OCI-LY7 (cell line): ENCODE measurements at regions not wholly inside any gene's neighbourhood (a gene's known extent, or its start where the extent isn't known, plus 50 kb on each side); places are given as distances from the start of the nearest gene placed in this dataset.

Experiments
- BruUV-seq: library from RNA; stranded (reverse); fragments of 400-500 nt; replicated peaks from 2 replicates; lab custom pipeline; 2021; lab: Mats Ljungman, UMichigan
- CTCF ChIA-PET: fragments of 300-600 bp; sonication (Branson Sonifier 250); formaldehyde crosslinking; loops from one replicate; lab custom pipeline; 2022; ENCODE audit warnings: antibody characterized with exemption; ENCODE audit not compliant: unreplicated experiment; lab: Charles Lee
- POLR2A ChIA-PET: fragments of 300-600 bp; sonication (Branson Sonifier 250); formaldehyde crosslinking; loops from one replicate; lab custom pipeline; 2022; ENCODE audit warnings: antibody characterized with exemption; lab: Charles Lee
- DNase-seq: peaks from one replicate; pipeline ENCODE4 v3.0.0-alpha.2; 2015; ENCODE audit warnings: low spot score
- H2AFZ ChIP-seq: fragments of 200-600 bp; sonication (generic), shearing (Covaris generic); 2 replicates; pipeline ENCODE4 v1.6.1; 2014; ENCODE audit warnings: mild to moderate bottlenecking, antibody characterized with exemption, low read length, moderate library complexity
- H3K27ac ChIP-seq: fragments of 200-600 bp; sonication (generic); 2 replicates; pipeline ENCODE4 v1.5.1; 2014; ENCODE audit warnings: mixed run types, low read depth, mild to moderate bottlenecking, moderate library complexity, low read length, inconsistent platforms; ENCODE audit not compliant: poor library complexity, severe bottlenecking
- H3K36me3 ChIP-seq: fragments of 200-600 bp; sonication (generic); 2 replicates; pipeline ENCODE4 v1.6.1; 2014; ENCODE audit warnings: mild to moderate bottlenecking, antibody characterized with exemption, low read length, moderate library complexity, mixed read lengths; ENCODE audit not compliant: insufficient read depth
- H3K4me1 ChIP-seq: fragments of 200-600 bp; sonication (generic); 2 replicates; pipeline ENCODE4 v1.5.1; 2014; ENCODE audit warnings: mild to moderate bottlenecking, low read length; ENCODE audit not compliant: insufficient read depth, poor library complexity, severe bottlenecking
- H3K4me2 ChIP-seq: fragments of 200-600 bp; sonication (generic); 2 replicates; pipeline ENCODE4 v1.6.1; 2014; ENCODE audit warnings: mild to moderate bottlenecking, low read length
- H3K4me3 ChIP-seq: fragments of 200-600 bp; sonication (generic); 2 replicates; pipeline ENCODE4 v1.5.1; 2014; ENCODE audit warnings: mild to moderate bottlenecking, low read depth, low read length; ENCODE audit not compliant: poor library complexity, severe bottlenecking
- H3K79me2 ChIP-seq: fragments of 200-600 bp; sonication (generic); 2 replicates; pipeline ENCODE4 v1.6.1; 2016; ENCODE audit warnings: low read depth, mild to moderate bottlenecking, low read length, moderate library complexity, mixed read lengths; ENCODE audit not compliant: insufficient read depth
- H3K9me2 ChIP-seq: fragments of 200-600 bp; sonication (generic); 2 replicates; pipeline ENCODE4 v1.6.1; 2016; ENCODE audit warnings: mild to moderate bottlenecking, low read length, mixed read lengths; ENCODE audit not compliant: insufficient read depth
- H3K9me3 ChIP-seq: fragments of 200-600 bp; sonication (generic); 2 replicates; pipeline ENCODE4 v1.6.1; 2014; ENCODE audit warnings: mild to moderate bottlenecking, mixed run types, low read length, mixed read lengths
- H4K20me1 ChIP-seq: fragments of 200-600 bp; sonication (generic); 2 replicates; pipeline ENCODE4 v1.6.1; 2014; ENCODE audit warnings: mild to moderate bottlenecking, antibody characterized with exemption, low read length, moderate library complexity, mixed read lengths; ENCODE audit not compliant: insufficient read depth
- EZH2phosphoT487 ChIP-seq: fragments of 200-600 bp; sonication (generic); IDR thresholded peaks from 2 replicates; pipeline ENCODE4 v1.6.1; 2018; ENCODE audit warnings: low read depth, borderline replicate concordance, mild to moderate bottlenecking, mixed run types, antibody characterized with exemption, low read length, moderate library complexity, mixed read lengths
- intact Hi-C: fragments of 100-400 bp; cut with micrococcal nuclease; formaldehyde crosslinking; loops from one replicate; pipeline ENCODE4 v1.10.0; 2022; ENCODE audit not compliant: unreplicated experiment
- TF ChIP-seq, protein P1 (sequence below): fragments of 200-600 bp; sonication (generic); conservative IDR thresholded peaks from 2 replicates; pipeline ENCODE4 v1.5.1; 2014; ENCODE audit warnings: mild to moderate bottlenecking, antibody characterized with exemption, low read length, moderate library complexity, mixed read lengths

DNA sequence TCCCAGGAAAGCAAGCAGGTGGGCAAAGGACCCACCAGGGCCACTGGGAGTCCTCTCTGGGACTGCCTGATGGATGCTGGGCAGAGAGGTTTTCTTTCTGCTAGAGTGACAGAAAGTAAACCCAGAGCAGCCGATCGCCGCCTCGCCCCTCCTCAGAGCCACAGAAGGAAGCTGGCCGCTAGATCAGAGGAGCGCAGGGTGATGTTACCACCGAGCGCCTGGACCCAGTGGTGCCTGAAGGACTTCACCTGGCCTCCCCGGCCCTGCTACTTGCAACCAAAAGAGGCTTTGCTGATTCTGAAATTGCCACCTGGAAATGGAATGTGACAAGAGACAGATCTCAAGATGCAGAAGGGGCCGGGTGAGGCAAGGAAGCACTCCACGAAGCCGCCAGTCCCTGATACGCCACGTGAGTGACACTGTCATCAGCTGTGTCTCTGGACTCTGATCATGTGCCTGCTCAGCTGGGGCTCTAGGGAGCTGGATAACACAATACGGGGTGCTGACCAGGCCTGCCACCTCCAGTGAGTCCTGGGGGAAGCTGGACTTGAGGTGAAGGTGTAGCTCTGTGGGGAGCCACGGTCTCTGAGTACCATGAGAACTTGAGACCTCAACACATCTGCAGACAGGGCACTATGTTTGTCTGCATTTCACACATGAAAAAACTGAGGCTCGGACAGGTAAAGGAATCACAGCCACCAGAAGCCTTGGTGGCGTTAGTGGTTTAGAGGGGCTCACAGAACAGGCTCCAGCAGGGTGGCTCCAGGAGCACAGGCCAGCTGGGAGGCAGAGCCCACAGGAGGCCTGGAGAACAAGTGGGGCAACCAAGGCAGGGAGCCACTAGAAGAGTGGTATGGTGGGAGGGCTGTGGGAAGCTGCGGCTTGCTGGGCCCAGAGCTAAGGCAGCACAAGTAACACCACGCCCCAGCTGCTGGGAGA is 137.9 kb upstream of the PRR20G start:
- H3K79me2 ChIP-seq: no peaks in the 10 kb centered on the region
- H3K4me1 ChIP-seq: no peaks in the 10 kb centered on the region
- ChIA-PET POLR2A (interaction anchor here (0.6 kb wide), 1 partner anchor 999 kb away, joined by 3 read pairs; no protein-coding TSS in a partner anchor), CTCF (no interaction called here)
- TF ChIP-seq EZH2phosphoT487: no peak
- TF ChIP-seq, protein P1, sequence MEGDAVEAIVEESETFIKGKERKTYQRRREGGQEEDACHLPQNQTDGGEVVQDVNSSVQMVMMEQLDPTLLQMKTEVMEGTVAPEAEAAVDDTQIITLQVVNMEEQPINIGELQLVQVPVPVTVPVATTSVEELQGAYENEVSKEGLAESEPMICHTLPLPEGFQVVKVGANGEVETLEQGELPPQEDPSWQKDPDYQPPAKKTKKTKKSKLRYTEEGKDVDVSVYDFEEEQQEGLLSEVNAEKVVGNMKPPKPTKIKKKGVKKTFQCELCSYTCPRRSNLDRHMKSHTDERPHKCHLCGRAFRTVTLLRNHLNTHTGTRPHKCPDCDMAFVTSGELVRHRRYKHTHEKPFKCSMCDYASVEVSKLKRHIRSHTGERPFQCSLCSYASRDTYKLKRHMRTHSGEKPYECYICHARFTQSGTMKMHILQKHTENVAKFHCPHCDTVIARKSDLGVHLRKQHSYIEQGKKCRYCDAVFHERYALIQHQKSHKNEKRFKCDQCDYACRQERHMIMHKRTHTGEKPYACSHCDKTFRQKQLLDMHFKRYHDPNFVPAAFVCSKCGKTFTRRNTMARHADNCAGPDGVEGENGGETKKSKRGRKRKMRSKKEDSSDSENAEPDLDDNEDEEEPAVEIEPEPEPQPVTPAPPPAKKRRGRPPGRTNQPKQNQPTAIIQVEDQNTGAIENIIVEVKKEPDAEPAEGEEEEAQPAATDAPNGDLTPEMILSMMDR: no peak
- DNase-seq: no peak
- no peaks in the 10 kb centered on the region for H3K9me3 ChIP-seq
- no peak overlapping the region for H3K27ac ChIP-seq
- H3K4me2 ChIP-seq: no peak overlapping the region
- intact Hi-C loops: no loop called here
- no peaks in the 10 kb centered on the region for H3K36me3 ChIP-seq
- H4K20me1 ChIP-seq: no peaks in the 10 kb centered on the region
- no peaks in the 10 kb centered on the region for H3K9me2 ChIP-seq
- BruUV-seq: no TSS peak
- H3K4me3 ChIP-seq: no peak overlapping the region
- H2AFZ ChIP-seq: no peak overlapping the region

DNA sequence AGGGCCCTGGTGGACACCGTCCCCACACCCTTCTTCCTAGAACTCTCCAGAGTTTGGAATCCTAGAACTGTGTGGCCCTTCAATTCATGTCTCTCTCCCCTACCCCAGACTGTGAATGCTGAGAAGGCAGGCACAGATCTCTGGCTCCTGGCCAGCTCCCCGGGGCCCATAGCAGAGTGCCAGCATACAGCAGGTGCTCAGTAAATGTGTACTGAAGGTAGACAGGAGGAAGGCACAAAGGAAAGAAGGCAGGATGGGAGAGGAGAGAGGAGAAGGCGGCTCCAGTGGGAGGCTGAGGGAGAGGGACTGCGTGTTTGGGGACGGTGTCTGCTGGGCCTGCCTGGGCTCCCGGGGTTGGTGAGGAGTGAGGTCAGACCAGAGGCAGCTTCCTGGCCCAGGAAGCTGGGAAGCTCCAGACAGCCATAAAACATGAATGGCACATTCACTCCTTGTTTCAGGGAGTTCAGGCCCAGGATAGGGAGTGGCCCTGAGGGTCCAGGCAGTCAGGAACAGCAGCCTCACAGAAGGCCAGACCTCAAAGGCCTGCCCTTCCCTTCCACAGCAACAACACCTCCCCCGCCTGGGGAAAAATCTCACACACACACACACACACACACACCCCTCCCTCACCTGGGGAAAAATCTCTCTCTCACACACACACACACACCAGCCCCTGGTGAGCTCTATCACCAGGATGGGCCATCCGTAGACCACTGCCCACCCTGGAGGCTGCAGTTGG is 137.1 kb upstream of the PRR20G start:
- Histone ChIP-seq H3K36me3 (no peaks in the 10 kb centered on the region), H3K9me3 (no peaks in the 10 kb centered on the region), H3K4me2 (no peak overlapping the region), H4K20me1 (no peaks in the 10 kb centered on the region), H2AFZ (no peak overlapping the region), H3K27ac (no peak overlapping the region), H3K4me3 (no peak overlapping the region), H3K4me1 (no peaks in the 10 kb centered on the region), H3K79me2 (no peaks in the 10 kb centered on the region), H3K9me2 (no peaks in the 10 kb centered on the region)
- DNase-seq: no peak
- intact Hi-C loops: no loop called here
- no peak for TF ChIP-seq EZH2phosphoT487
- TF ChIP-seq, protein P1: no peak
- BruUV-seq: no TSS peak
- ChIA-PET POLR2A (interaction anchor here (0.6 kb wide), 1 partner anchor 998 kb away, joined by 3 read pairs; no protein-coding TSS in a partner anchor), CTCF (no interaction called here)
